ENCODE measurements at regions not wholly inside any gene's neighbourhood (a gene's known extent, or its start where the extent isn't known, plus 50 kb on each side); places are given as distances from the start of the nearest gene placed in this dataset.

GRCh38 chr18:43965691-43966090, 688.4 kb upstream of the SYT4 start:
- TF ChIP-seq CTCF (IDR thresholded peaks at IDR 0.05) (no peak), EZH2 (IDR thresholded peaks at IDR 0.05; ENCODE audit: borderline replicate concordance, insufficient read depth, low read depth, low read length, poor library complexity, severe bottlenecking) (no peak)

Measured in B cell (primary cell).